NCI-H2196 (cell line): ENCODE measurements at regions not wholly inside any gene's neighbourhood (a gene's known extent, or its start where the extent isn't known, plus 50 kb on each side); places are given as distances from the start of the nearest gene placed in this dataset.
"Not testable (repeated sequence)": the region's sequence is repeated elsewhere in the genome, so short reads cannot be mapped to it uniquely, and the experiment has no call there.

Experiments used
- DNase-seq: peaks from one replicate; lab custom pipeline; 2025; ENCODE audit not compliant: unreplicated experiment; lab: John Stamatoyannopoulos, UW

GRCh38 chr4:63308697-63309096, 1100.6 kb downstream of the TECRL start:
- DNase-seq, result no peak

DNA sequence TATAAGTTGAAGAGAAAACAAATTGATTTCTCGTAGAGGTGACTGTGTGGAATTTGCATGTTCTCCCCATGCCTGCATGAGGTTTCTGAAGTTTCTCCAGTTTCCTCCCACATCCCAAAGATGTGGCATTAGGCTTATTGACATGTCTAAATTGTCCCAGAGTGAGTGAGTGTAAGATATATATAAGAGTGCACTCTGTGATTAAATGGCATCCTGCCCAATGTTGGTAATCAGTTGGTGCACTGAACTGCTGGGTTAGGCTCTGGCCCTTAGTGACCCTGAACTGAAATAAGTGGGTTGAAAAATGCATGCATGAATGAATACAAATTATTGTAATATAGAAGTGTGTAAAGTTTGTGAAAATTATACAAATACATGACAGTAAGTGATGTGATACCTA, 1106.5 kb downstream of the TECRL start:
- DNase-seq, result no peak

- DNase-seq, result no peak
Measured at GRCh38 chr4:63302078-63302477, 1107.2 kb downstream of the TECRL start.

GRCh38 chr4:63296773-63297172, 1112.5 kb downstream of the TECRL start:
- DNase-seq, result no peak

DNA sequence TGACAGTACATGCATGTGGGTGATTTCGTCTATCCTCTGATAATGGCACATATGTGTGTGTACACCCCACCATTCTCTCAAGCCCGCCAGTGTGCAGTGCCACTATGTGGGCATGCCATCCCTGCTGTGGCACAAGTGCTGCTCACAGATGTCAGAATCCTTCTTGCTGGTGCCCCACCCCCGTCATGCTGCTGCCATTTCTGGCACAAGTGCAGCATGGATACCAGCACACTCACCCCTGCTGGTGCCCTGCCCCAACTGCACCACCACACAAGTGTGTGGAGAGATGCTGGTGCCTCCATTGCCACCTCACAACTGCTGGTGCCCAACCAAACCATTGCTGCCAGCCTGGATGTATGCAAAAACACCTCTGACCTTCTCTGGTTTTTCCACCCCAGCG, 1133.8 kb downstream of the TECRL start:
- DNase-seq, result no peak

DNA sequence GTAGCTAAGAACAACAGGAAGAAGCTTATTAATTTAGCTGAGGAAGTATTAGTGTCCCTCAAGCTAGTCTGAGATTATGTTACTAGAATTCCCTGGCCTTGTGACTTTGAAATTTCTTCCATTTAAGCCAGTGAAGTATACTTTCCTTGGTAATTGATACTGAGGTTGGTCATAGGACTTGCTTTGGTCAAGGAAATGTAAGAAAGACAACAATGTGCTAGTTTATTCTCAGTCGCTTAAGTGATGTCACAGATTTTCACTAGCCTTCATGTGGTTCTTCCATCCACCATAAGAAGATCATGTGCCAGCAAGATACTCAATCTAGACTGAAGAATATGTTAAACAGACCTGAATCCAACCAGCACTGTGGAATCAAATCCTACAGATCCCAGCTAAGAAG, 1140.1 kb downstream of the TECRL start:
- DNase-seq, result no peak

DNA sequence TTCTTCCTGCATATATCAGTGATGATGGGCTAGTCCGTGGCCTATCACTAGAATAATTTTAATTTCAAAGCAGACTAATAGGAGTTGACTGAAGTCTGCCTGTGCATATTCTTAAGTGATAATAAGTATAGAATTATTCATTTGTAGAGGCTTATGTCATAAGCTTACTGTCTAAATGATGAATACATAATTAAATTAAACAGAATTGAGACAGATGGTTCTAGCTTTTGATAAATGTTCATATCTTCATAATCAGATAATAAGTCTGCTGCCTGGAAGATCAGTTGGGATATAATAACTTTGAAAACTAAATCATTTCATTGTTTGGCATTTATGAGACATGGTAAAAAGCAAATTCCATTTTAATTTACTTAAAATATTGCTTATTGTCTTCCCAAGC, 1175.6 kb downstream of the TECRL start:
- no peak for DNase-seq

GRCh38 chr4:63232058-63232457, 1177.2 kb downstream of the TECRL start:
- DNase-seq, result no peak

- no peak for DNase-seq
Measured at GRCh38 chr4:63226229-63226628, 1183.0 kb downstream of the TECRL start.

DNA sequence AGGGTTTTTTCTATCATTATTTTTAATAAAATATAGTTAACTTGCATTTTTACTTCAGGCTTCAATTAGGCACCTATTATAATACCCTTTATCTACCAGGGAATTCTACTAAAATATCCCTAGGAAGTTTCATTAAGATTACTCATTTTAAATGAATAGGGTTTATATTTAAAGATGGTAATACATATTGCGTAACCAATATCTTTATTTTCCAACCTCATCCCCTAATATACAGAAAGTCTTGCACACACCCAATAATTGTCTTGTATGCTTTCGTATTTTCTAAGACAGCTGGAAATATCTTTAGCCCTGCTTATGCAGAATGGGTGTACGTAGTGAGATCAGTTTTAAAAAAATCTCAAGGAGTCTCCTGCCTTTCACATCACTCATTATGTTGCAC, 1186.8 kb downstream of the TECRL start:
- DNase-seq, result no peak

DNA sequence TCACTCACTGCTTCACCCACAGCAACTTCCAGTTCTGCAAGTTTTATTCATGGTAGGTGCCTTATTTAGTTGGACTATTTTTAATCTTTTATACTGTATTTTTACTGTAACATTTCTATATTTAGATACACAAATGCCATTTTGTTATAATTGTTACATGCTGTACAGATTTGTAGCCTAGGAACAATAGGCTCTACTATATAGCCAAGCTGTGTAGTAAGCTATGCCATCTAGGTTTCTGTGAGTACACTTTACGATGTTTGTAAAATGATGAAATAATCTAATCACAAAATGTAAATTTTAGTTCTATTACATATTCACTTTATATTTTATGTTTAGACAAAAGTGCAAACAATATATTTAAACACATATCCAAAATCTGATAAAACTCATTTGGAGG, 1187.8 kb downstream of the TECRL start:
- DNase-seq, result no peak

- DNase-seq, result no peak
Measured at GRCh38 chr4:63218856-63219255, 1190.4 kb downstream of the TECRL start.

DNA sequence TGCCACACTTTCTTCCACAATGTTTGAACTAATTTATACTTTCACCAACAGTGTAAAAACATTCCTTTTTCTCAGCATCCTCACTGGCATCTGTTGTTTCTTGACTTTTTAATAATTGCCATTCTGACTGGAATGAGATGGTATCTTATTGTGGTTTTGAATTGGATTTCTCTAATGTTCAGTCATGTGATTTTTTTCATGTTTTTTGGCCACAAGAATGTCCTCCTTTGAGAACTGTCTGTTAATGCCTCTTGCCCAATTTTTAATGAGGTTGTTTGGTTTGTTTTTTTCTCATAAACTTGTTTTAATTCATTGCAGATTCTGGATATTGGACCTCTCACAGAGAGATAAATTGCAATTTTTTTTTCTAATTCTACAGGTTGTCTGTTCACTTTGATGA, 1195.2 kb downstream of the TECRL start:
- no peak for DNase-seq

GRCh38 chr4:63211776-63212479, 1197.3 kb downstream of the TECRL start:
- DNase-seq, result no peak

DNA sequence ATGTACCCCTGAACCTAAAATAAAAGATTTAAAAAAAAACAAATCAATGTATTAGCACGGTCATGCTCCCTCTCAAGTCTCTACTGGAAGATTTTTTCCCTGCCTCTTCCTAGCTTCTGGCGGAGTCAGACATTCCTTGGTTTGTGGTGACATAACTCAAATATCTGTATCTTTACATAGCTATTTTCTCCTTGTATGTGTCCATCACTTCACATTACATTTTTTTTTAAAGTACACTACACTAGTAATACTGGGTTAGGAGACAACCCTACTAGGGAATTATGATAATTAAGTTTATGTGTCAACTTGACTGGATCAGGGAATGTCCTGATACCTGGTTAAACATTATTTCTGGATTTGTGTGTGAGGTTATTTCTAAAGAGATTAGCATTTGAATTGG, 1197.9 kb downstream of the TECRL start:
- no peak for DNase-seq

GRCh38 chr4:63193029-63193428, 1216.2 kb downstream of the TECRL start:
- DNase-seq, result not testable (repeated sequence)

DNA sequence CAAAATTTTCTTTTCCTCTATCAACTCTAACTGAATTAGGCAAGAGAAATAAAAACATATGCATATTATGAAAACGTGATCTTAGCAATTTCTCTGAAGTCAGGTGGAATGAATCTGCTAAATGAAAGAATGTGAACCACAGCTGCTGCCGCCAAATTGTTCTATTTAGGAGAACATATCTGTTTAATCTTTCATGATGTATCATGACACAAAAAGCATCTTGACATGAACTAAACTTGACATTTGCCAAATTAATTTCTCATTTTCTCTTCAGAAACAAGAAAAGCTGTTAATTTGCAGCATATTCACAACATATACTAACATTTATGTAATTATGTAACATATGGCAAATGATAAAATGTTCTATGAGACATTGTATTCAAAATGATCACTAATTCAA, 1237.9 kb downstream of the TECRL start:
- DNase-seq, result no peak

GRCh38 chr4:63170923-63171322, 1238.3 kb downstream of the TECRL start:
- DNase-seq, result no peak

DNA sequence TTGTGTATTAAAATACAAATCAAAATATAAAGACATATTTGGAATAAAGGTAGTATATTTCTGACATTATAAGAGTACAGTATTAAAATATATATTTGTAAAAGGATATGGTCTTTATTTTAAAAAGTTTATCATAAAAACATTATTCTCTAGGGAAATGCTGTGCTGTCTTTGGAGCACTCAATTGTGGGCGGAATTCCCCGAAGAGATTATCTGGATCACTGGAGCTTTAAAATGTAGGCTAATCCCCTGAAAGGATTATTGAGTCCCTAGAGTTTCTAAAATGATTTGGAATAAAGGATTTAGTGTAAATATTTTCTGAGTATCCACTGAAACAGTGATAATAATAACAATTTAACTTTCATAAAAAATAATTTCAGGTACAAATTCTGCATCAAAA, 1239.4 kb downstream of the TECRL start:
- DNase-seq, result no peak

DNA sequence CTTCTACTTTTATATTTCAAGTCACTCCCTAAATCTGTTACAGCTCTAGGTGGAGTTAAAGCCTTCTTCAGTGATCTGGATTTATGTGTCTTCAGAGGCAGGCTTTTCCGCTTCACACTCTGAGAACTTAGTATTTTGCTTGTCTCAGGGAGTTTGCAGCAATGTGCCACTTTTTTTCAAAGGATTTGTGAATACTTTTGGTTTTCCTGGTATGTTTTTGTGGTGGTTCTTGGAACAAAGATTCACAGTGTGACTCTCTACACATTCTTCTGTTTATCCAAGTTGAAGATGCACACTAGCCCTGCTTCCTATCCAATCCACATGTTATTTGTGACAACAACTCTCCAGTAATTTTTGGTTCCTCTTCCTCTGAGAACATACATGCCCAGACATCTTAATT, 1253.7 kb downstream of the TECRL start:
- no peak for DNase-seq

DNA sequence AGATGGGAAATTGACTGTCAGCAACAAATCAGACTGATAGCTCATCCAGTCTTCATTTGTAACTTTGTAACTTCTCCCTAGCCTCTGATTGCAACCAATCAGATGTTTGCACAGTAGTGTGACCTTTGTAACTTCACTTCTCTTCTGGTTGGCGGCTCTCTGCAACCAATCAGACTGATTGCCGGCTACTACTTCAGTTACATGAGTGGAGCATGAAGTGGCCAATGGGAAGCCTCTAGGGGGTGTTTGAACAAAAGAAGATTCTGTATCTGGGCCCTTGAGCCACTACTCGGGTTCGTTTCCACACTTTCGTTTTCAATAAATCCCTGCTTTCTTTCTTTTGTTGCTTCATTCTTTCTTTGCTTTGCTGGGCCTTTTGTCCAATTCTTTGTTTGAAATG, 1285.8 kb downstream of the TECRL start:
- no peak for DNase-seq

DNA sequence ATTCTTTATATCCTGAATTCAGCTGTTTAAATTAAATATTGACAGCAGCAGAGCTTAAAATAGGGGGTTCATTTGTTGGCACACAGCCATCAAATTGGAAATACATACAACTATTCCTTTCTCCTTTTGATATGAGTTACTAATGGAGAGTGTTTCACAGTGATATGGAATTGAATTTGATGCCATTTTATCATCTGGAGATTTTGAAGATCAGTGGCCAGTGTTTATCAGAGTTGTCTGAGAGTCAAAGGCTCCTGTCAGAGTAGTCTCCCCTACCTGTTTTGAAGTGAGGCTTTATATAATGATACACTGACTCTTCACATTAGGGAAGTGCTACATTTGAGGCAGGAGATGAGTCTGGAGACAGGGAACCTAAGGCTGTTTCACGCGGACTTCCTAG, 1286.3 kb downstream of the TECRL start:
- no peak for DNase-seq

DNA sequence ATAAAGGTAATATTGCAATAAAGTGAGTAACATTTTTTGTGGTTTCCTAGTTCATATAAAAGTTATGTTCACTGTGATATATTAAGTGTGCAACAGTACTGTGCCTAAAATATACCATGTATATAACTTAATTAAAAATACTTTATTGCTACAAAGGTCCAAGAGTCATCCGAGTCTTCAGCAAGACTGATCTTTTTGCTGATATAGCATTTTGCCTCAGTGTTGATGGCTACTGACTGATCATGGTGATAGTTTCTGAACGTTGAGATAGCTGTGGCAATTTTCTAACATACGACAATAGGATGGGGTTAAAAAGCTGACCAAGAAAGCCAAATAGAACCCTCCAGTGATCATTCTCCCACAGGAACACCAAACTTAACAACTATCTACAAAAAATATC, 1302.7 kb downstream of the TECRL start:
- no peak for DNase-seq

DNA sequence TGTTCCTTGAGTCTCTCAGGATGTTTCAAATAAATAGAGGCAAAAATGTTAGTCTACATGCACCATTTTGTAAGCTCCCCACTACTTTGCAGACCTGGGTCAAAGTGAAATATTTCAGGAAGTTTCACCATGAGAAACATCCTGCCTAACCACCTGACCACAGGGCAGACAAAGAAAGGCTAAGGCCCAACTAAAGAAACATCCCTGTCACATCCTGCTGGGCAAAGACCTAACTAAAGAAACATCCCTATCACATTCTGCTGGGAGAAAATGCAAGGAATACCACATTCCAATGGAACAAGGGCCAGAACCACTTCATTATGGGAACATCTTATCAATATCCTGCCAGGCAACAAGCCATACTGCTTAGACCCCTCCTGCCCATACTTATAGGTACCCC, 1303.4 kb downstream of the TECRL start:
- no peak for DNase-seq
